ENCODE measurements at regions not wholly inside any gene's neighbourhood (a gene's known extent, or its start where the extent isn't known, plus 50 kb on each side); places are given as distances from the start of the nearest gene placed in this dataset.

DNA sequence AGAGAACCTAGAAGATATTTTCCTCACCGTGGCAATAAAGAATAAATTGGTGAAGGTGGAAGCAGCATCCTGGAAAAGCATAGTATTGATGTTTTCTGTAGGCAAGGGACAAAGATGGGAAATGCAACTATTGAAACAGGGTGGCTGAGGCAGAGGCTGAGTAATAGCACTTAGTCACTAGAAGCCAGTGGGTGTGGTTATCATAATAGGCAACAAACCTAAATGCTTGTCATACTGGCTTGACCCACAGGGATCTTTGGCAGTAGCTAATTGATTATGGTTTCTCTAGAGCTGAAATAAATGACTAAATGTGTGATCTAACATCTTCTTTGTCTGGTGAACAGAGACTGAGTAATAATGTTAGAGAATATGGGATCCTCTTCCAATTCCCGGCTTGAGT lies 353.6 kb upstream of the RPS6KA3 start:
- DNase-seq (ENCODE audit: low read depth in 2 of 2): peak; percentile 17 to 26

DNA sequence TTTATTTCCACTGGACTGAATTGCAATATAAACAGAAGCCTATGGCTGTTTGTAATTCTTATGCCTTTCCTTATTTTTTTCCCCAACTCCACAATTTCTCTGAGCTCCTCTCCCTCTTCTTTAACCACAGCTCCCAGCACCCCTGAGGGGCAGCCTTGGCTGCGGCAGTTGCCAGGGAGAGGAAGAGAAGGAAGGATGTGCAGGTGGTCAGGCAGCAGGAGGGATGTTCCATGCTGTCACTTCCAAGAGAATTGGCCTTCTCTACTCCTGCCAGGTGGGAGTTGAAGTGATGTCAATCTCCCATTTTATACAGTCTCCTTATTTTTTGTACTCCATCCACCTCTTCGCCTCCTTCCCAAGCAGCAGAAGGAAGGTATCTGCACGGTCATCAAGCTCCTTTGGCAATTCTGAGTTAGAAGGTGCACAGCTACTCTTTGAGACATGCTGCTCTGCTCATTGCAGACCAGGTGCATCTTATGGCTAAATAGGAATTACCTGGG lies 343.3 kb upstream of the RPS6KA3 start:
- no peak for DNase-seq (ENCODE audit: low read depth in 2 of 2)

DNA sequence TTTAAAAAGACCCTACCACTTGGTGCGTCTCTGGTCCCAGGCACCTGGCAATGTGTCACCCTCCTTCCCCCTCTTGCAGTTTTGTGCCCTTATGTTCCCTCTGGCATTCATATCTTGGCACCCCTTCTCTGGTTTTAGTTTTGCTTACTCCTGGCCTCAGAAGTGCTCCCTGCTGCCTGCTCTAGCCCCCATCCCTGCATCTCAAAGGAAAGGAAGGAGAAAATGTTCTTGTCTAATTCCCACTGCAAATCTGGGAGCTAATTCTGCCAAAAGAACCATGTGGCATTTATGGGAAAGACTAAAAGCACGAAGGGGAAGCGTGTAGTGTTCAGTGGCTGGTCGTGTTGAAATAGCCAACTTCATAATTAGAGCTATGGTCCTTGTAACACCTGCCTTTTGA lies 340.1 kb upstream of the RPS6KA3 start:
- DNase-seq (ENCODE audit: low read depth in 2 of 2): no peak

DNA sequence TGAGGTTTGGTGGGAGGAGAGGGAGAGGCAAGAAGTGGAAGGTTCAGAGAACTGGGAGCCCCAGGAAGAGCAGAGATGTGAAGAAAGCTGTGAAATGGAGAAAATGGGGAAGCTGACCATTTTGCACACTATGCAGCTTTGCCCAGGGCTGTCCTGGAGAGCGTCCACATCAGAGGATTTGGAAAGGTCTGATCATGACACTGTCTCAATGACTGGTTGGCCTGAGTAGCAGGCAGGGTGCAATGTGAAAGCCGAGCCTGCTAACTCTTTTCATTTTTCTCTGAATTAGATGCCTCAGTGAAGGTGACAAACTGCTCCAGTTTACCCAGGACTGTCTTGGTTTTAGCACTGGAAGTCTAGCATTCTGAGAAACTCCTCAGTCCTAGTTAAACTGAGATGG lies 330.1 kb upstream of the RPS6KA3 start:
- DNase-seq (ENCODE audit: low read depth in 2 of 2): no peak

DNA sequence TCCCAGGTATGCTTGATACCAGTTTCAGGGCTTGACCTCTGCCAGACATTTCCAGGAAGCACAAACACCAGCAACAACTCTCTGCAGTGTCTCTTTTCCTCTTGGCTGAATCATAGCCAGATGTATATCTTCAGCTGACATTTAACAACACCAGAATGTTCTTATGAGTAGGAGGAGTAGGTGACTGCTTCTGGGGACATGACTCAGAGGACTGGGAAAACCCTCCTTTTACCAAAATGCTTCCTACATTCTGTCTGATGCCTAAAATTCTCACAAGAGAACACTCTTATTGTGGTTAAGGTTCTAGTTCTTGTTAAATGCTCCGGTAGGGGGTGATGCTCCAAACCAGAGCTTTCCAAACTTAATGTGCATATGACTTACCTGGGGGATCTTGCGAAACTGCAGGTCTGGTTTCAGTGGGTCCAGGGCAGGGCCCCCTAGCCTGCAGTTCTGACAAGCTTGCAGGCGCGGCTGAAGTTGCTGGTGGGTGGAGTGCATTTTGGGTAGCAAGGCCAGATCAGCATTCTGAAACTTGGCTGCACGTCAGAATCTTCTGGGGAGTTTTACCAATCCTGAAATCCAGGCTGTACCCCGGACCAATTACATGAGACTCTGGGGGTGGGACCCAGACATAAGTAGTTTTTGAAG lies 329.3 kb upstream of the RPS6KA3 start:
- DNase-seq (ENCODE audit: low read depth in 2 of 2): no peak

DNA sequence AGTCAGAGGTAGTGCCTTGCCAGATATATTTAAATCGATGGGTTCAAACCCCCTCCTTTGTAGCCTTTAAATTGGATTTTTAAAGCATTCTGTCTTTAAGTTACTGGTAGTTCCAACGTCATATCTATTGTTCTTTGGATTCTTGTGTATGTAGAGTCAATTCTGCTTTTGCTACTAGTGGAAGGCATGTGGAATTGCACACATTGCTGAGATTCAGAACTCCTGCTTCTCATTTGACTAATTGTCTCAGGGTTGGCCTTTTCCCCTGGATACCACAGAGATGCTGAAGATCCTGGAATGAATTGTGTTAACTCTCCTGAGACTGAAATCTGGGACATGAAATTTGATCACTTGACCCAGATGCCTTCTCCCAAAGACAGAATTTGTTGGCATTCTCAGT lies 328.3 kb upstream of the RPS6KA3 start:
- DNase-seq (ENCODE audit: low read depth in 2 of 2): peak in 1 of 2 experiments; percentile 17

DNA sequence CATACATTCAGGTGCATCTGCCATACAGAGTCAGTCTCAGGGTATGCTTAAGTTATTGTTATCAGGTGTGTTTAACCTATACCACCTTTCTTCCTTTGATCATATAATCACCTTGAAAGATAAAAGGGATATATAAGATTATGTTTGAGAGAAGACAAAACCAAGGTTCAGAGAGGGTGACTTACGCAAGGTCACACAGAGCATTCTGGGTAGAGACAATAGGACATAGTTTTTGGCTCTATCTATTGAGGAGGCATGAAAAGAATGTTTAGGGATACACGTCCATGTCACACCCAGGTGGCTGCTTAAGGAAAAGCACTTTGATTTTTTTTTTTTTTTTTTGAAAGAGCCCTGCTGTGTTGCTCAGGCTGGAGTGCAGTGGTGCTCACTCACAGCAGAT lies 327.1 kb upstream of the RPS6KA3 start:
- DNase-seq (ENCODE audit: low read depth in 2 of 2): no peak

DNA sequence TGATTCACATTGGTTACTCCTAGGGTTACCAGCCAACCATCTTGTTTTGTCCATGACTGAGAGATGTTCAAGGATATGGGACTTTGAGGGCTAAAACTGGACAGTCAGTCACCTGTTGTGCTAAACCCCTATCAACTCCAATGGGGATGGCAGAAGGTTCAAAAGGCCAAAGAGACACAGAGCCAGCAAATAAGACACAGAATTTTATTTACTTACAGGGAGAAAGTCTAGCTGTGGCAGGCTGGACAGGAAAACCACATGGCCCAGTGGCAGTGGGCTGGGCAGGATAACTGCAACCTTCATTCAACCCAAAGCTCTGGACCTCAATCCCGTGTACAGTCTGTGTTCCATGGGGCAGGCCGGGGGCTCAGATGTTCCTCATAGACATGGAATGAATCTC lies 326.7 kb upstream of the RPS6KA3 start:
- DNase-seq (ENCODE audit: low read depth in 2 of 2): no peak

DNA sequence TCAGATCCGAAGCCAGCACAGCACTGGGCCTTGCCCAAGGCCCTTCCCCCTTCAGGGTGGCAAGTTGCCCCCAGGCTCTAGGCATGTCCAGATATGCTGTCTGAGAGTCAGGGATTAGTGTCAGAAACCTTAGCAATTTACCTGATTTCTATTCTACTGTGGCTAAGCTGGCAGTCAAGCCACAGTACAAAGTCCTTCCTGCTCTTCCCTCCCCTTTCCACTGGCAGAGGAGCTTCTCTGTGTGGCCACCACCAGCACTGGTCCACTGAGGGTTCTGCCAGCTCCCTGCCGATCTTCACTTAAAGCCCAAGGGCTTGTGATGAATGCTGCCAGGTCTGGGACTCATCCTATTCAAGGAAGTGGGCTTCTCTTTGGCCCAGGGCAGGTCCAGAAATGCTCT lies 324.5 kb upstream of the RPS6KA3 start:
- DNase-seq (ENCODE audit: low read depth in 2 of 2): no peak

DNA sequence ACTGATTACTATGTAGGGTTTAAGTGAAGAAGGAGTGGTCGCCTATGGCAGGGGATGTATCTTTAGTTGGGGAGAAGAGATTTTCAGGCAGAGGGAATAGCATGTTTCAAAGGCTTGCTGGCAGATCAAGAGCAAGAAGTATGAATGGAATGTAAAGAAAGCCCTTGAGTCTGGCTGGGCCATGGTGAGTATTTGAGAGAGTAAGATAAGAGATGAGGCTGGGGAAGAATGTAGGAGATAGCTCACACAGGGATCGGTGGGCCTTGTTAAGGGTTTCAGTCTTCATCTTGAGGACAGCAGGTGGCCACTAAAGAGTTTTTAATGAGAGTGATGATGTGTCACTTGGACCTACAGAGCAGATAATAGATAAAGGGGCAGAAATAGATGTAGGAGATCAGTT lies 319.1 kb upstream of the RPS6KA3 start:
- no peak for DNase-seq (ENCODE audit: low read depth in 2 of 2)

DNA sequence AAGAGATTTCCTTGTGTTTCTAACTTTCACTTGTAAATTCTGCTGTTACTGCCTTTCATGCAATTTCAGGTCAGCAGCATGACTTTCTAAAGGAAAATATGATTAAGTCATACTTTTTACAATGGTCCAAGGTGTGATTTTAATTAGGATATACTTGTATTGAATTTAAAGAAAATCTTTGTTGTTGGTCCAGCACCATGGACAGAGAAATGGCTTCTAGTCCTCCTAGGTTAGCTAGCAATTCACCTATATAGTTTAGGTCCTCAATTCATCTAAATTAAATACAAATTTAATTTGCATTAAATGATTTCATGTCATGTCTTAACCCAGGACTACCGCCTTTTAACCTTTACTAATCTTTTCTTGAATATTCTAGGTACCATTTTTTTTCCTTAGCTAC lies 304.9 kb upstream of the RPS6KA3 start:
- DNase-seq (ENCODE audit: low read depth in 2 of 2): no peak

DNA sequence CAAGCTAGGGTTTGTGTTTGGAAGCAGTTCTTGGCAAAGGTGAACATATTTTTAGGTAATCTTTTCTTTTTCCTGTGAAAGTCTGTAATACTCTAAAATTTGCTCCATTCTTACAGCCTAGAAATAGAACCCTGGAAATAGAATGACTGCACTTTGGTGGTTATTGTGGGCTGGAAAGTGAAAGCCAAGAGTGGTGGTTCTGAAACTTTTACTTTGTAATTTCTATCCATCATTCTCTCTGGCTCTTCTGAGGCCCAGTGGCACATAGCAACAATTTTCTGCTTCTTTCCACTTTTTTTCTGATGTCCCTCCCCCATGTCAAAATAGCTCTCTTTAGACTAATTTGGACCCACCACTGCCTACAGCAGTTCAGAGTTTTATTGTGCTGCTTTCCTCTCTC lies 300.4 kb upstream of the RPS6KA3 start:
- no peak for DNase-seq (ENCODE audit: low read depth in 2 of 2)

DNA sequence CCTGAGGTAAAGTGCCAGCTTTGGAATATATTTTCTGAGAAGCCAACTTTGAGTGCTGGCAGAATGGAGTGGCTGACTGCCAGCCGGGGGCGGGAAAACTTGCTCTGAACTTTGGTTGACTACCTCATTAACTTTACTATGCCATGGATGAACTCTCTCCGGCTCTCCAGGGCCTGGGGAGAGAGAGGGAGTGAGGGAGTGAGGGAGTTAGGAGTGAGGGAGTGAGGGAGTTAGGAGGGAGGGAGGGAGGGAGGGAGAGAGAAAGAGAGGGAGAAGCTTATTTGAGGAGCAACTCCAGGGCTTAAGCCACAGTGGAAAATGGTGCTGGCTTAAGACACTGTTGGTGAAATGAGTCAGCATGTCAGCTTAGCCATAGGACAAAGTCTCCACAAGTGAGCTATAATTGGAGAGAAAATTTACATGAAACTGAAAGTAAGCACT lies 280.9 kb upstream of the RPS6KA3 start:
- no peak for DNase-seq (ENCODE audit: low read depth in 2 of 2)

DNA sequence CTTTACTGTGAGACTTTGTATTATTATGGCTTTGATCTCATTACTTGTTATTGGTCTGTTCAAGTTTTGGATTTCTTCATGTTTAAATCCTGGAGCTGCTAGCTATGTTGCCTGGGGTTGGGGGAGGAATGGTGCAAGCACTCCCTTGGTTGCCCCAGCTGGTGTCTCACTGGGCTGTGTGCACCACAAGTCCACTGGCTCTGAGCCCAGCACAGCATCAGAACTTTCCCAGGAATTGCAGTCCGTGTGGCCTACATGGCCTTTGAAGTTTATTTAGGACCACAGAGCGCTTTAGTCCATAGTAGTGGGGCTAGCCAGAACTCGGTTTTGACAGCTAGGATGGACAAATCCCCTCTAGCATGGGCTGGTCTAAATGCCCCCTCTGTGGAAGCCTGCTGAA lies 278.8 kb upstream of the RPS6KA3 start:
- no peak for DNase-seq (ENCODE audit: low read depth in 2 of 2)

DNA sequence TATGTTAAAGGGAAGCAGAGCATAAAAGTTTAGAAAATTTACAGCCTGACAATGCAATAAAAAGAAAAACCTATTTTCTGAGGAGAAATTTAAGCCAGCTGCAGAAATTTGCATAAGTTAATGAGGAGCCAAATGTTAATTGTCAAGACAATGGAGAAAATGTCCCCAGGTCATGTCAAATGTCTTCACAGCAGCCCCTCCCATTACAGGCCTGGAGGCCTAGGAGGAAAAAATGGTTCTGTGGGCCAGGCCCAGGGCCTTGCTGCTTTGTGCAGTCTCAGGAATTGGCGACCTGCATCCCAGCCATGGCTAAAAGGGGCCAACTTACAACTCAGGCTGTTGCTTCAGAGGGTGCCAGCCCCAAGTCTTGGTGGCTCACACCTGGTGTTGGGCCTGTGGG lies 275.4 kb upstream of the RPS6KA3 start:
- DNase-seq (ENCODE audit: low read depth in 2 of 2): no peak

DNA sequence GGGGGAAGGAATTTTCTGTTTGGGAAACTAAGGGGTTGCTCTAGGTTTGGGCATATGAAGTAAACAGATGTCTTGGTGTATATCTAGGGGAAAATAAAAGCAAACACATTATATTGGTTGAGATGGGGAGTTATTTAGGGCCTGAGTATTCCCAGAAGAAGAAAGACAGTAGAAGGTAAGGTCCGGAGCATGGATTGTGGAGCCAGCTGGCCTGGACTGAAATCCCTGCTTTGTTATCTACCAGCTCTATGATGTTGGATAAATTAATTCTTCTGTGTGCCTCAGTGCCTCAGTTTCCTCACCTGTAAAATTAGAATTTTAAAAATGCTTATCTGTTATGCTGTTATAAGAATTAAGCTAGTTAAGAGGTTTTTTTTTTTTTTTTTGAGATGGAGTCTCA lies 272.3 kb upstream of the RPS6KA3 start:
- no peak for DNase-seq (ENCODE audit: low read depth in 2 of 2)

DNA sequence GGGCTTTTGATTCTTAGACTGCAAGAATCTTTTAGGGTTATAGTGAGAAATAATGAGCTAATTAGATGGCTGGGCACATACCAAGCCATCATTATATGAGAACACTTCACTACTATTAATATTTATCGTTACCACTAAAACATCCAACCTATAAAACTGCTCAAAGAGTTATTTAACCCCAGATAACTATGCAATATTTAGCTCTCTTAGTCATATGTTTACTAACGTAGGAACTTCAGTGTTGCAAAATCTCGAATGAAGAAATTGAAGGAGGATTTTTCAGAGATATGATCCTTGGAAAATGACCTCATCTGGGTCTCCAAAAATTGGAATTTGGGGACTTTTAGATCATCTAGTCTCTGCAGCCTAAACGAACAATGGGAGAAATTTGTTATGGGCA lies 265.0 kb upstream of the RPS6KA3 start:
- DNase-seq (ENCODE audit: low read depth in 2 of 2): no peak

DNA sequence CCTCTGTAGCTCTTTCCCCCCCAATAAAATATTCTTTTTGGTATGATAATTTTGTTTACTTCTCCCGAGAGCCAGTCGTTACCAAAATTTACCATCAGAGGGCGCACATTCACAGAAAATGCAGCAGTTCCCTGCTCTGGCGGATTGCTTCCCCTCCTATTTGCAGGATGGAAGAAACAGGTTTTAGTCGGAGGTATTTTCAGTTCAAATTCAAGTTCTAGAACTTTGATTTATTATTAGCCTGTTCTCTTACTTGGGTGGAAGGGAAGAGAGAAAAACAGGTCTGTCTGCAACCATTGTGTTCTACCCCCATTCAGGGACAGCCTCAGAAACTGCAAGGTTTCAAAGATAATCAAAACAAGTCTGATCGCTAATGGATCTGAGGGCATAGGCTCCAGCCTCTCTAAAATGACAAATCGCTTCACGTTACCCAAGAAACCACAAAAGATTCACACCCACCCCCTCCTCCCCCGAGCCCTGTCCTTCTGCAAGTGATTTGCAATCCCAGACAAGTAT lies 263.8 kb upstream of the RPS6KA3 start:
- no peak for DNase-seq (ENCODE audit: low read depth in 2 of 2)

DNA sequence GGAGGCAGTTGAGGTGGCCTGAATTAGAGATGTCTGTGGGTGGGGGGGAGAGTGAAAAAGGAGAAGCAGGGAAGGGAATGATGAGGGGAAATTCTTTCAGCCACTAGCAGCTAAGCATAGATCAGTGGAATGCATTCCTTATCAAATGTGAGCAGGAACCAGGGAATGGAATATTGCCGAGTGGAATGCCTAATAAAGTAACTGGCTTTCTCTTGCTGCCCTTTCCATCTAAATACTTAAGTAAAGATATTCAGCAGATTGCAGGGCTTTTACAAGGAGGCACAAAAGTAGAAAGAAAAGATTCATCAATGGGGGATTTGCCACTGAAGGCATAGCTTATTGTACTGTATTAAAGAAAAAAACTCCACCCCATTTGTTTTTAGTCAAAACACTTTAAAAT lies 263.0 kb upstream of the RPS6KA3 start:
- no peak for DNase-seq (ENCODE audit: low read depth in 2 of 2)

DNA sequence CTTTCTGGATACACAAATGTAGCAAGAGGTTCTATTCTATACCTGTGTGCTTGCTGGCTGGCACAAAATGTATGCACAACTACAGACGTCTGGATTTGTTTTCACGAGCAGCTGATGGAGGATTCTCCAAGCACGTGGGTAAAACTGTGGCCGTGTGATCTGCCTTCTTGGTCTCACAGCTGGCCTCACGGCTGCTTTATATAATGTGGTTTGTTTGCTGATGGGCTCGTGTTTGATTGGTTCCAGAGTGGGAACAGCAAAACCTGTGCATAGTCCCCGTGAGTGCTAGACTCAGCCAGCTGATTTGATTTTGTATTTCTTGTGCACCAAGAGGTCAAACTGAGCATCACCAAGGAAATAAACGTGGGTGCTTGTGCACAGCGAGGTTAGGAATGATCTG lies 262.6 kb upstream of the RPS6KA3 start:
- DNase-seq (ENCODE audit: low read depth in 2 of 2): no peak

DNA sequence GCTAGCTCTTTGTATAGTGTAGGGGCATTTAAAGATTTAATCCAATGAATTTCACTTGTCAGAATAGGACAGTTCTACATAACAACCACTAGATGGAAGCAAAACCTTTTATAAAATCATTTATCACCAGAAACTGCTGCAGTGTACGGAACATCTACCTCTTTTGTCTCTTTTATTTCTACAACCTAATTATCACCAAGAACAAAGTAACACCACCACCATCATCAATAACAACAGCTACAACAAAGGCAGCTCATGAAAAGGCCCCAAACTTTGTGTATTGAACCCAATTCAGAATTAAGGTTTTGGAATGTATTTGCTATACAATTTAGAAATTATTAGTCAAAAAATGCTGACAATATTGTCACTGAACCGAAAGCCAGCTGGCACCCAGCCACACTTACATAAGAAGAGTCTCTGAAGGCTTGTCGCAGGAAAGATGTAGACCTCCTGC lies 260.9 kb upstream of the RPS6KA3 start:
- no peak for DNase-seq (ENCODE audit: low read depth in 2 of 2)

DNA sequence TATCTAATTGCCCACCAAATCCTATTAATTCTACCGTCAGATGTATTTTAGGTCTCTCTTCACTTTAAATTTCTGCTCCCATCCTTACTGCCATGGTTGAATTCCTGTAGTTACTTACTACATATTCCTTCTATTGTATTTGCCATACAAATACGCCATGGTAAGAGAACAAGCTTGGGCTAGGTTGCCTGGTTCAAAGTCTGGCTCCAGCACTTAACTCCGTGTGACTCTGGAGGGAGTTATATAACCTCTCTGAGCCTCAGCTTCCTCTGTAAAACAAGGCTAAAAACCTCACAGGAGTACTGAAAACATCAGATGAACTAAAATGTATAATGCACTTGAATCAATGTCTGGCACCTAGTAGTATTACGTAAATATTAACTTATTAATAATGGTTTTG lies 260.3 kb upstream of the RPS6KA3 start:
- DNase-seq (ENCODE audit: low read depth in 2 of 2): no peak

DNA sequence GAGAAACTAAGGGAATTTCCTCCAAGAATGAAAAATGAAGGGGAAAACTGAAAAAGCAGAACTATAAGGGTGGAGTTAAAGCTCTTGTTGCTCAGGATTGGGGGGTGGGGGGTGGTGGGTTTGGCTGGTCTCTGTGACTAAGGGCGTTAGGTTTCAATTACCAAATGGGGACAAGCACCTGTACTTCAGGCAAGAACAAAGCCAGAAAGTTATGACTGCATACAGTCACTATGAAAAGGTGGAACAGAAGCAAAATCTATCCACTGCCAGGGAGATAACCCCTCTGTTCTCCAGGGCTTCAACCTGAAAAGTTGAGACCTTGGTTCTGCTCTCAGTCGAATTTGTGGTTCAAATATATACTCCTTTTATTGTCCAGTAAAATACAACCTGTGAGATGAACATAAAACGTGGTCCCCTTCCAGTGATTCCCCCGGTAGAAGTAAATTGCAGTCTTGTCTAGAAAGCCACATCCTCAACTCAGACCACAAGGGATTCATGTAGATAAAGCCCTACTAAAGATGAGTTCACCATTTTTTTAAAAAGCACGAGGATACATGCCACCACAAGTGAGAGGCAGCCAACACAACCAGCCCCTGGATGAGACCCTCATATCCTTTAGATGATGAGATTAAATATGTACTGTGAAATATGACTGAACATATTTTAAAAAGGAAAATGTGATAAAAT lies 257.1 kb upstream of the RPS6KA3 start:
- DNase-seq (ENCODE audit: low read depth in 2 of 2): no peak
